Osteoblast (primary cell): ENCODE measurements at regions not wholly inside any gene's neighbourhood (a gene's known extent, or its start where the extent isn't known, plus 50 kb on each side); places are given as distances from the start of the nearest gene placed in this dataset.

ENCODE experiments used
- DNase-seq: peaks from one replicate; pipeline ENCODE4 v3.0.0; 2011; ENCODE audit warnings: low spot score, mixed read lengths; ENCODE audit not compliant: insufficient read length; ENCODE audit errors: missing footprints
- H2AFZ ChIP-seq: 2 replicates; pipeline ENCODE4 v1.6.0; 2011; ENCODE audit warnings: mild to moderate bottlenecking, low read length
- H3K27ac ChIP-seq: 2 replicates; pipeline ENCODE4 v1.5.1; 2011; ENCODE audit warnings: mild to moderate bottlenecking, low read depth, low read length, moderate library complexity
- H3K27me3 ChIP-seq: 2 replicates; pipeline ENCODE4 v1.6.0; 2012; ENCODE audit warnings: mild to moderate bottlenecking, control low read depth, inconsistent platforms, low read length, moderate library complexity; ENCODE audit not compliant: insufficient read depth
- H3K36me3 ChIP-seq: 2 replicates; pipeline ENCODE4 v1.5.1; 2011; ENCODE audit warnings: mild to moderate bottlenecking, low read length, control low read depth, moderate library complexity; ENCODE audit not compliant: insufficient read depth
- H3K4me1 ChIP-seq: 2 replicates; pipeline ENCODE4 v1.5.1; 2011; ENCODE audit warnings: mild to moderate bottlenecking, low read length, control low read depth, moderate library complexity; ENCODE audit not compliant: insufficient read depth
- H3K4me2 ChIP-seq: 2 replicates; pipeline ENCODE4 v1.6.0; 2011; ENCODE audit warnings: mild to moderate bottlenecking, low read length; ENCODE audit not compliant: insufficient read depth
- H3K4me3 ChIP-seq: fragments of 200-600 bp; sonication (generic); 3 replicates; pipeline ENCODE4 v1.5.1; 2012; ENCODE audit warnings: mild to moderate bottlenecking, low read length, inconsistent platforms; ENCODE audit not compliant: insufficient read depth
- H3K79me2 ChIP-seq: 2 replicates; pipeline ENCODE4 v1.6.0; 2012; ENCODE audit warnings: mild to moderate bottlenecking, low read length, control low read depth, inconsistent platforms; ENCODE audit not compliant: insufficient read depth
- H3K9me3 ChIP-seq: 2 replicates; pipeline ENCODE4 v1.5.1; 2011; ENCODE audit warnings: low read depth, low read length, control low read depth
- H4K20me1 ChIP-seq: 2 replicates; pipeline ENCODE4 v1.6.0; 2012; ENCODE audit warnings: mild to moderate bottlenecking, low read length, control low read depth; ENCODE audit not compliant: insufficient read depth
- CTCF ChIP-seq: IDR thresholded peaks from 2 replicates; pipeline ENCODE4 v1.5.1; 2011; ENCODE audit warnings: mild to moderate bottlenecking, low read depth, low read length, moderate library complexity; ENCODE audit errors: extremely low read depth

- no peak overlapping the region for H3K4me2 ChIP-seq
- peak; percentile 38 for DNase-seq
- H3K27ac ChIP-seq = no peak overlapping the region
- no peaks in the 10 kb centered on the region for H3K27me3 ChIP-seq
- no peak for TF ChIP-seq CTCF
- H3K79me2 ChIP-seq = no peaks in the 10 kb centered on the region
- no peak overlapping the region for H2AFZ ChIP-seq
- no peaks in the 10 kb centered on the region for H3K4me1 ChIP-seq
- H3K36me3 ChIP-seq = no peaks in the 10 kb centered on the region
- H4K20me1 ChIP-seq = no peaks in the 10 kb centered on the region
- H3K9me3 ChIP-seq = no peaks in the 10 kb centered on the region
- no peak overlapping the region for H3K4me3 ChIP-seq
Observed at GRCh38 chr5:89047571-89047970, 164.6 kb upstream of the MEF2C start.

GRCh38 chr5:89045216-89045615 is 162.2 kb upstream of the MEF2C start:
- TF ChIP-seq CTCF = no peak
- no peak for DNase-seq
- Histone ChIP-seq H3K27me3 (no peaks in the 10 kb centered on the region), H3K4me1 (no peaks in the 10 kb centered on the region), H2AFZ (no peak overlapping the region), H3K27ac (no peak overlapping the region), H3K9me3 (no peaks in the 10 kb centered on the region), H4K20me1 (no peaks in the 10 kb centered on the region), H3K4me2 (no peak overlapping the region), H3K36me3 (no peaks in the 10 kb centered on the region), H3K79me2 (no peaks in the 10 kb centered on the region), H3K4me3 (no peak overlapping the region)

DNA sequence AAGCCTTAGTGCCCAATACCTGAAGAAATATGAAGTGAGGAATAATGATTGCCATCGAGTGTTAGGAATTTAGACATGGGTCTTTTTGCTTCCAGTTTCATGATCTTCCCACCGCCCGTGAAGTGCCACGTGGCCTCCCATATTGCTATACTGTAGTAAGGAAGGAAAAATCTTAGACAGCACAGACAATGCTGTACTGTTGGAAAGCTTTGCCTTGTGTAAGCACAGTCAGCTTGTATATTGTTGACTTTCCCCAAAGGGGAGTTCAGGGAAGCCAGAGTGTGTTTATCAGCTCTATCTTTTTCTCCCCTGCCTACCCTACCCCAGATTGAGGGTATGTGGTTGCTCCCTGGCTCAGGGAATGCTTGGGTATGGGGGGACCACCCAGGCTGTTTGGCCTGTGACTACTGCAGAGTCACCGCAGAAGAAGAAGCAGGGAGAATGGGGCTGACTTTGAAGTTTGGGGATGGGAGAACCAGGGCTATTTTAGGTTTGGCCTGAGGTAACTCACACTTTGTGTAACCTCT is 161.8 kb upstream of the MEF2C start:
- Histone ChIP-seq H3K36me3 (no peaks in the 10 kb centered on the region), H3K4me3 (no peak overlapping the region), H3K27me3 (no peaks in the 10 kb centered on the region), H2AFZ (no peak overlapping the region), H3K27ac (no peak overlapping the region), H3K4me2 (no peak overlapping the region), H3K9me3 (no peaks in the 10 kb centered on the region), H4K20me1 (no peaks in the 10 kb centered on the region), H3K4me1 (no peaks in the 10 kb centered on the region), H3K79me2 (no peaks in the 10 kb centered on the region)
- TF ChIP-seq CTCF = no peak
- DNase-seq = no peak

DNA sequence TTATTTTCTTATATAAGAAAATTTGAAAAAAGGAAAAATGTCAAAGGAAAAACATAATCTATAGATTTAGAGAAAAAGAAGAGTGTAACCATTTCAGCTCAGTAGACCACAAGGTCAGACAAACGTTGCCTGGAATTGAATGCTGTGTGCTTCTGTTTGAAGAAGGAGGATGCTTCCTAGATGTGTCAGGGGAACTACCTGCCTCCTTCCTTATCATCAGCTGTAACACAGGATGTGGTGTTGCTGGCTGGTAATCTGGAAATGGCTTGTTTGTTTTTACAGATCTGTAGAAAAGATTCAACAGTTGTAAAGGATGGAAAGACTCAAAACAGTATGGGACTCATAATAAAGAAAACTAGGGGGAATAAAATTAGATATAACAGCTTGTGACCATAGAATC is 160.7 kb upstream of the MEF2C start:
- H4K20me1 ChIP-seq = no peaks in the 10 kb centered on the region
- H3K9me3 ChIP-seq = no peaks in the 10 kb centered on the region
- H3K4me1 ChIP-seq = no peaks in the 10 kb centered on the region
- DNase-seq = no peak
- H3K36me3 ChIP-seq = no peaks in the 10 kb centered on the region
- TF ChIP-seq CTCF = no peak
- no peaks in the 10 kb centered on the region for H3K79me2 ChIP-seq
- H3K4me2 ChIP-seq = no peak overlapping the region
- H3K27ac ChIP-seq = no peak overlapping the region
- no peak overlapping the region for H2AFZ ChIP-seq
- H3K4me3 ChIP-seq = no peak overlapping the region
- H3K27me3 ChIP-seq = no peaks in the 10 kb centered on the region
